GM21825 (cell line): ENCODE measurements at regions not wholly inside any gene's neighbourhood (a gene's known extent, or its start where the extent isn't known, plus 50 kb on each side); places are given as distances from the start of the nearest gene placed in this dataset.
"Not testable (repeated sequence)": the region's sequence is repeated elsewhere in the genome, so short reads cannot be mapped to it uniquely, and the experiment has no call there.

Source experiments
- ATAC-seq: cut with Tn5 transposase; IDR thresholded peaks from one replicate; pipeline ENCODE4 v1.9.1; 2021; ENCODE audit warnings: mild to moderate bottlenecking, moderate library complexity; ENCODE audit not compliant: unreplicated experiment

GRCh38 chr13:86409466-86410241 lies 610.4 kb upstream of the SLITRK6 start:
- no peak for ATAC-seq

- no peak for ATAC-seq
These were observed 626.1 kb upstream of the SLITRK6 start for GRCh38 chr13:86425170-86425815.

GRCh38 chr13:86426437-86426836 lies 627.2 kb upstream of the SLITRK6 start:
- no peak for ATAC-seq

- no peak for ATAC-seq
These were observed 630.5 kb upstream of the SLITRK6 start for GRCh38 chr13:86429756-86430155.

GRCh38 chr13:86438034-86438433 lies 638.8 kb upstream of the SLITRK6 start:
- no peak for ATAC-seq

GRCh38 chr13:86445206-86445605 lies 646.0 kb upstream of the SLITRK6 start:
- no peak for ATAC-seq

GRCh38 chr13:86445672-86446071 lies 646.5 kb upstream of the SLITRK6 start:
- no peak for ATAC-seq

GRCh38 chr13:86446311-86446710 lies 647.1 kb upstream of the SLITRK6 start:
- no peak for ATAC-seq

- ATAC-seq, result no peak
These were observed 648.3 kb upstream of the SLITRK6 start for GRCh38 chr13:86447479-86447878.

GRCh38 chr13:86462011-86462410 lies 662.8 kb upstream of the SLITRK6 start:
- ATAC-seq, result no peak

- no peak for ATAC-seq
These were observed 665.0 kb upstream of the SLITRK6 start for GRCh38 chr13:86464193-86464592.

GRCh38 chr13:86474971-86475370 lies 675.8 kb upstream of the SLITRK6 start:
- ATAC-seq, result no peak

- ATAC-seq, result no peak
These were observed 677.4 kb upstream of the SLITRK6 start for GRCh38 chr13:86476656-86477055.

GRCh38 chr13:86486582-86486981 lies 687.4 kb upstream of the SLITRK6 start:
- ATAC-seq, result no peak

- no peak for ATAC-seq
These were observed 691.9 kb upstream of the SLITRK6 start for GRCh38 chr13:86491121-86491520.

GRCh38 chr13:86501931-86502330 lies 702.7 kb upstream of the SLITRK6 start:
- not testable (repeated sequence) for ATAC-seq

GRCh38 chr13:86510792-86511191 lies 711.6 kb upstream of the SLITRK6 start:
- ATAC-seq, result no peak

- no peak for ATAC-seq
These were observed 742.2 kb upstream of the SLITRK6 start for GRCh38 chr13:86541461-86541860.

GRCh38 chr13:86554066-86554465 lies 754.8 kb upstream of the SLITRK6 start:
- no peak for ATAC-seq

- ATAC-seq, result no peak
These were observed 760.7 kb upstream of the SLITRK6 start for GRCh38 chr13:86559901-86560300.

GRCh38 chr13:86562866-86563265 lies 763.6 kb upstream of the SLITRK6 start:
- ATAC-seq, result no peak

GRCh38 chr13:86563308-86563707 lies 764.1 kb upstream of the SLITRK6 start:
- no peak for ATAC-seq
